Activated T-helper 17 cell treated with anti-CD3 and anti-CD28 coated beads, Interleukin-2, amount 50 U/mL, for 72 hours (primary cell): ENCODE measurements at regions not wholly inside any gene's neighbourhood (a gene's known extent, or its start where the extent isn't known, plus 50 kb on each side); places are given as distances from the start of the nearest gene placed in this dataset.

Source experiments
- ATAC-seq: fragments of 150-1000 bp; cut with Tn5 transposase; replicated peaks from 2 replicates; pipeline ENCODE4 v1.10.0; 2021; ENCODE audit warnings: mild to moderate bottlenecking, moderate library complexity
- H3K27ac Mint-ChIP-seq: one replicate; pipeline ENCODE4 v1.8.0; 2022; ENCODE audit warnings: mixed read lengths
- H3K27me3 Mint-ChIP-seq: one replicate; pipeline ENCODE4 v1.8.0; 2022; ENCODE audit warnings: mixed read lengths
- H3K36me3 Mint-ChIP-seq: one replicate; pipeline ENCODE4 v1.8.0; 2022; ENCODE audit warnings: low read depth, mild to moderate bottlenecking, mixed read lengths
- H3K4me1 Mint-ChIP-seq: one replicate; pipeline ENCODE4 v1.8.0; 2022; ENCODE audit warnings: mixed read lengths
- H3K4me3 Mint-ChIP-seq: one replicate; pipeline ENCODE4 v1.8.0; 2022; ENCODE audit warnings: mild to moderate bottlenecking, mixed read lengths
- H3K9me3 Mint-ChIP-seq: one replicate; pipeline ENCODE4 v1.8.0; 2022; ENCODE audit warnings: mixed read lengths

- Mint-ChIP-seq H3K4me1 (no peaks in the 10 kb centered on the region), H3K36me3 (no peaks in the 10 kb centered on the region), H3K4me3 (no peak overlapping the region), H3K27me3 (no peaks in the 10 kb centered on the region), H3K9me3 (no peaks in the 10 kb centered on the region), H3K27ac (peak overlapping the region; percentile 12)
- no peak for ATAC-seq
Measured at GRCh38 chr5:79182141-79182540, 53.8 kb upstream of the JMY start.

- no peaks in the 10 kb centered on the region for H3K9me3 Mint-ChIP-seq
- H3K36me3 Mint-ChIP-seq, result no peaks in the 10 kb centered on the region
- H3K4me3 Mint-ChIP-seq, result no peak overlapping the region
- H3K27ac Mint-ChIP-seq, result no peak overlapping the region
- ATAC-seq, result no peak
- no peaks in the 10 kb centered on the region for H3K27me3 Mint-ChIP-seq
- H3K4me1 Mint-ChIP-seq, result no peaks in the 10 kb centered on the region
Measured at GRCh38 chr5:79183011-79183410, 52.9 kb upstream of the JMY start.

- H3K36me3 Mint-ChIP-seq, result no peaks in the 10 kb centered on the region
- no peaks in the 10 kb centered on the region for H3K4me1 Mint-ChIP-seq
- H3K27ac Mint-ChIP-seq, result no peak overlapping the region
- ATAC-seq, result no peak
- H3K9me3 Mint-ChIP-seq, result no peaks in the 10 kb centered on the region
- H3K27me3 Mint-ChIP-seq, result no peaks in the 10 kb centered on the region
- H3K4me3 Mint-ChIP-seq, result no peak overlapping the region
Measured at GRCh38 chr5:79183617-79184016, 52.3 kb upstream of the JMY start.

- no peaks in the 10 kb centered on the region for H3K9me3 Mint-ChIP-seq
- no peak overlapping the region for H3K4me3 Mint-ChIP-seq
- no peaks in the 10 kb centered on the region for H3K36me3 Mint-ChIP-seq
- no peaks in the 10 kb centered on the region for H3K4me1 Mint-ChIP-seq
- H3K27me3 Mint-ChIP-seq, result no peaks in the 10 kb centered on the region
- no peak overlapping the region for H3K27ac Mint-ChIP-seq
- ATAC-seq, result no peak
Measured at GRCh38 chr5:79186021-79186420, 49.9 kb upstream of the JMY start.
